GM21529 (cell line): ENCODE measurements at regions not wholly inside any gene's neighbourhood (a gene's known extent, or its start where the extent isn't known, plus 50 kb on each side); places are given as distances from the start of the nearest gene placed in this dataset.
A peak's percentile ranks its signal among the peaks of the same experiment; 100 is the strongest.
"Not testable (repeated sequence)": the region's sequence is repeated elsewhere in the genome, so short reads cannot be mapped to it uniquely, and the experiment has no call there.

Source experiments
- ATAC-seq: cut with Tn5 transposase; IDR thresholded peaks from one replicate; pipeline ENCODE4 v1.9.1; 2021; ENCODE audit not compliant: unreplicated experiment

DNA sequence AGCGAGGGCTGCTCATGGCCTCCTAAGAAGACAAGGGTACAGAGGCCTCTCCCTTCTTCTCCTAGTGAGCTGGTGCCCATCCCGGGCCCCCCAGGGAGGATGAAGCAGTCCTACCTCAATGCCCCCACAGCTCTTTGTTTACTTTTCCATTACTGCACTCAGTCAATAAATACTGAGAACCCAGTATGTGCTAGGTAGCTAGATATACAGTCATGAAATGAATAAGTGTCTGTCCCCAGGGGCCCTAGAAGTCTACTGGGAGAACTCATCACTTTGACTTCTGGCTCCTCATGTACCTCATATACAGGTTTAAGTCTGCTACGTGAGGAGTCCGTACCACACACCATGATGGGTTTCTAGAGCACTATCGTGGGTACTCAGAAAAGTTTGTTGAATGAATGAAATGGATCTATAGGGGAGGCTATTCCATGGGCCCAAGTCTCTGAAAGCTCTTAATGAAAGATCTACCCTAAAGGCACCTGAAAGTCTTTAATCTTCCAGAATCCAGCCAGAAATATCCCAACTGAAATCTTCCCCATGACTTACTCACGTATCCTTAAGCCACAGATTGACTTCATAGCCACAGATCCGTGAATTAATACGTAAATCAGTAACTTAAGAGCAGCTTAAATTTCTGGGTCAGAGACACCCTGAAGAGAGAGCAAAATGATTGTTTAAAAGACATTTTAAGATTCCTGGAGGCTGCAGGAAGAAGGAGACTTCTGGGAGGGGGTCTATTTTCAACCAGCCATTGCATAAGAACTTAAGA lies 51.6 kb upstream of the POMP start:
- ATAC-seq: no peak

DNA sequence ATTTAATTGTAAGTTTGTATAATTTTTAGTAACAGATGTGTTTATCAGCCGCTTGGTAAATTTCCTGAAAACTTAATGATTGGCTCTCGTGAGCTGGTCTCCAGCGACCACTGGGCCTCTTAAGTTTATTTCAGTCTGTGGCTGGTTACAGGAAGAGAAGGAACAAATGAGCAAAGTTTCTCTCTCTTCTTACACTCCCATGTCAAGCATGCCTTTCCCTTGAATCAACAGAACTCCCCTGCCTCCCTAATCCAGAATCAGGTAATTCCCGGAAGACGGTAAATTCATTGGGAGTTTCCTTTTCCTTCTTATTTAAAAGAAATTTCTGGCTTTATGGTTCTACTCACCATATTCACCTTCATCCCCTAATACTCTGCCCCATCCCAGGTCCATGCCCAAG lies 52.5 kb upstream of the POMP start:
- no peak for ATAC-seq

DNA sequence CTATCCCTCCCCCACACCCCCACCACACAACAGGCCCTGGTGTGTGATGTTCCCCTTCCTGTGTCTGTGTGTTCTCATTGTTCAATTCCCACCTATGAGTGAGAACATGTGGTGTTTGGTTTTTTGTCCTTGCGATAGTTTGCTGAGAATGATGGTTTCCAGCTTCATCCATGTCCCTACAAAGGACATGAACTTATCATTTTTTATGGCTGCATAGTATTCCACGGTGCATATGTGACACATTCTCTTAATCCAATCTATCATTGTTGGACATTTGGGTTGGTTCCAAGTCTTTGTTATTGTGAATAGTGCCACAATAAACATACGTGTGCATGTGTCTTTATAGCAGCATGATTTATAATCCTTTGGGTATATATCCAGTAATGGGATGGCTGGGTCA lies 53.8 kb upstream of the POMP start:
- not testable (repeated sequence) for ATAC-seq

DNA sequence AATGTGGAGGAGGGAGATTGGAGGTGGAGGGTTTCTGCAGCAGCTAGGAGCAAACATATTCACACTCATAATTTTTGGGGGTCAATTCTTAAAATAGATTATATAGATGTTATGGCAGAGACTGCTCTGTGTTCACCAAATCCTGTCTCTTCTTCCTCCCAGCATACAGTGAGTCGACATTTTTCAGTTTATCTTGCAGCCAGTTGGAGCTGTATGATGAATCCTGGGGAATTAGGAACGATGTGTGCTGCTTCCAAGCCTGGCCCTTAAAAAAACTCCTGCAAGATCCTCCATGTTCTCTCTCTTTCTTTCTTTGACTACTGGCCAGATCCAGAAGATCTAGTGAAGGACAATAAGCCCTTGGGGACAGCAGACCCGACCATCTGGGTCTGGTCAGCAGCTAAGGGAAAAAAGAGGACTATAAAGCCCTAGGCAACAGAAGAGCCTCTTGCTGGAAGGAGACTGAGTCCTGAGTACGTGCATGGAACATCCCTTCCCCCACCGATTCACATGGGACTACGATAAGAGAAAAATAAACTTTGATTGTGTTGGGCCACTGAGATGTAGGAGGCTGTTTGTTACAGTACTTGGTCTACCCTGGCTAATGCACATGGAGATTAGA lies 55.8 kb upstream of the POMP start:
- no peak for ATAC-seq

DNA sequence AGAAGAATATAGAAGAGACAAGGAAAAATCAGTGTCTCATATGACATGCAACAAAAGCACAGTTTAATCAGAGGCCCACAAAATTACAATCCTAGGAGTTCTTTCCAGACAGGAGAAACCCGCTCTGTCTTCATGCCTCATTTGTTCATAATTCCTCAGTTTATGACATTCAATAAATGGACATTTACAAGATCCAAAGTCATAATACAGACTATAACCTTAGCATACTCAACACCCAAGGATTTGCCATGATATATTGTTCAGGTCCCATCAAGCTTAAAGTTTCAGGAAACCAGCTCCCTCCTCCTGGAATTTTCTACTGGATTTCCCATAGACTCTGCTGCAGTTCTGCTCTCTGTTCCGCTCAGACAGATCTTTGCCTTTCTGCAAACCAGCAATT lies 56.4 kb upstream of the POMP start:
- no peak for ATAC-seq

DNA sequence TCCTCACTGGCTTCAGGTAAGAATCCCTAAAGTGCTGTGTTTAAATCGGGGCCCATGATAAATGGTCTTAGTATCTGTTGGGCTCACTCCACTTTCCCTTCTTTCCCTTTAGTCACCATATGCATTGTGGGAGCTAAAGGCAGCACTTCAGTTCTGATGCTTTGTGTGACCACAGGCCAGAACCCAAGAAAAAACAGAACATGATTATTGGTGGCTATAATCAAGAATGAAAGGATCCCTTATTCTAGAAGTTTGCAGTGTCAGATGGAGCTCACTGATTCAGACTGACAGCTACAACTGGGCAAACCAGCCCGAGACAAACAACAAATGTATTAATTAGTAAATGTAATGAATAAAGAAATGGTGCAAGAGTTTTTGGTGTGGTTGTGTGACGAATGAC lies 57.3 kb upstream of the POMP start:
- no peak for ATAC-seq

DNA sequence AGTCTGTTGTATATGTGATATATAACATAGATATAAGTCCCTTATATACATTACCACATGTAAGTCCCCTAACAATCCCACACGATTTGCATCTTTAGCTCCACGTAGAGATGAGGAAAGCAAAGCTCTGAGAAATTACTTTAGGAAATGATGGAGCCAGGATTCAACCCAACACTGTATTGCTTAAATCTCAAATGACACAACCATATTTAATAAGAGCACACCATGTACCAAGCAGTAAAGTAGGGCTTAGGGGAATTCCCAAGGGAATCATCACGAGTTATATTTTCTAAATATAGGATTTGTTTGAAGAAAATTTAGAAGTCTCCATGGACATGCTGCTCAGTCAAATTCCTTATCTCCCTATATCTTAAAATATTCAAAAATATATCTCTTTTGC lies 61.3 kb upstream of the POMP start:
- ATAC-seq: no peak

DNA sequence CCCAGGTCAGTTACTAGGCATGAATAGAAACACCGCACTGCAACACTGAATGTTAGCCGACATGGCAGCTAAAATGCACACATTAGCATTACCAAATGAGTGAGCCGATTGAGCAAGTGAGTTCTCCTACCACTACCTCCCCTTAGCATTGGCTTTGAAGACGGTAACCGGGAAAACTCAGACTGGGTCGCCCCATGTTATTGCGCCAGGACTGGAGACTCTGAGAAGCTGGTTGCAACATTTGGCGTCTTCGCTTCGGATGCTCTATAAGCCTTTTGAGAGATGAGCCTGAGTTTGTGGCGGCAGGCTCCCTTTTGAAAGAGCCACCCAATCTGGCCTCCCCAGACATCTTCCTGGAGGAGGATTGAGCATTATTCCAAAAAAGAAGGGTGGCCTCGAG lies 68.5 kb upstream of the POMP start:
- no peak for ATAC-seq

DNA sequence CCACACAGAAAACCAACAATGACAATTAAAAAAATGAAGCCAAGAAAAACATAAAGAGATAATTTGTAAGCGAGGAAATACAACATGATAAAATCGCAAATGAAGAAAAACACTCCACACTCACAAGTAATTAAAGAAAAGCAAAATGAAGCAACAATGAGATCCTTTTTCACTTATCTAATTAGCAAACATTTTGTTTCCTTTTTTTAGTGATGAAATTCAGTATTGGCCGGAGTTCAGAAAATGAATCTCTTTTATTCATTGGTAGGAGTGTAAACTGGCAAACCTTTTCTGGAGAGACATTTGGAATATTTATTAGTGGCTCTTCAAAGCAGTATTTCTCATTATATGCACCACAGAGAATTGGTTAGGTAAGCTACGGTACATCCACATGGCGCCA lies 70.6 kb upstream of the POMP start:
- no peak for ATAC-seq

DNA sequence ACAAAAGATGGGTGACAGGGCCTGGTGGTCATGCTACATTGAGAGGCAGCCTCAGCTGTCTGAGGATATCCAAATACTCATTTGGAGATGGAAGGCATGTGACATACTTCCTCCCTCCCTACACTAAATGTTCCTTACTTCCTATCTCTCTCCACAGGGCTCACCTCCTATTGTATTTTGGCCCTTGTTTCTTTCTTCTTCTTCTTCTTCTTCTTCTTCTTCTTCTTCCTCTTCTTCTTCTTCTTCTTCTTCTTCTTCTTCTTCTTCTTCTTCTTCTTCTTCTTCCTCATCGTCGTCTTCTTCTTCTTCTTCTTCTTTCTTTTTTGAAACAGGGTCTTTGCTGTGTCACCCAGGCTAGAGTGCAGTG lies 71.8 kb upstream of the POMP start:
- no peak for ATAC-seq

DNA sequence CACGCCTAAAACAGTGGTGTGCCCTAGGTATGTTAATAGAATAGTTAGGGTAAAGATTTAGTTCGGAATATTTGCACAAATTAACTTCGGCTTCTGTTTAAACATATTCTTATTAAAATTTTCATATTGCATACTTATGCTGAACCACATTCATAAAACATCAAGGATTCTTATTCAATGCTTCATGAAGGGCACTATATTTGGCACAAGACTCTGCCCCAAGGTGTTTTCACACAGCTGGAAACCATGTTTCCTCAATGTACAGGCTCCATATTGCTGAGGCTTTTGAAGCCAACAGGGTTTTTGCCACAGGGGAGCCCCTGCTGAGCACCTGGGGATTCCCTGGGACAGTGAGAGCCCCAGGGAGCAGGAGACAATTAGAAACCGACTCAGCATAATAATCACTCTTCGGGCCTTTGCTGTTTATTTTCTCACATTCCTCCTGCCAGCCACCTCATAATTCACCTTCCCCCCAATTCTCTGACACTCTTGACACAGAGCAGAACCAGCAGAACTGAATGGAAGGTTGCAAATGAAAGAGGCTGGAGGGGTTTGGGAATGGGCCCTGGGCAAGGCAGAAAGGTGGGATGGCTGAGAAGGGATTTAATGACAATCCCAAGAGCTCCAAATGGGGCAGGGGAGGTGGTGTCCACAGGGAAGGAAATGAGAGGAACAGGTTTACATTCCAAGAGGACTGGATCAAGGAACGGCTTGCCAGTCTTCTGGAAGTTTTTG lies 72.3 kb upstream of the POMP start:
- ATAC-seq: no peak

DNA sequence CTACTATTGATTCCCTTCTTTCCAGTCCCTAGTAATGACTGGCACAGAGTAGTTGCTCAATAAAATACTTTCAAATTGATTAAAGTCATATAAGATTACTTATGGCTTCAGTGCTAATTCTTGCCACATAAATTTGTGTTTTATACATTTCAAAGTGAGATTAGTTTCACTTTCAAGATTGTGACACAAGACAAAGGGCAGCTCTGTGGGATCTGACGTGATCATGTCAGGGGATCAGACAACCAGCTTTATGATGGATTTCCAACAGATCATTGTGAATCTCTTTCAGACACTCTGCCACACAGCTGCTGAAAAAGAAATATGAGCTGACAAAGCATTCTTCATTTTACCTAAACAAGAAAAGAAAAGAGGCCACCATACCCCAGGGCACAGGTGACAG lies 73.4 kb upstream of the POMP start:
- no peak for ATAC-seq

DNA sequence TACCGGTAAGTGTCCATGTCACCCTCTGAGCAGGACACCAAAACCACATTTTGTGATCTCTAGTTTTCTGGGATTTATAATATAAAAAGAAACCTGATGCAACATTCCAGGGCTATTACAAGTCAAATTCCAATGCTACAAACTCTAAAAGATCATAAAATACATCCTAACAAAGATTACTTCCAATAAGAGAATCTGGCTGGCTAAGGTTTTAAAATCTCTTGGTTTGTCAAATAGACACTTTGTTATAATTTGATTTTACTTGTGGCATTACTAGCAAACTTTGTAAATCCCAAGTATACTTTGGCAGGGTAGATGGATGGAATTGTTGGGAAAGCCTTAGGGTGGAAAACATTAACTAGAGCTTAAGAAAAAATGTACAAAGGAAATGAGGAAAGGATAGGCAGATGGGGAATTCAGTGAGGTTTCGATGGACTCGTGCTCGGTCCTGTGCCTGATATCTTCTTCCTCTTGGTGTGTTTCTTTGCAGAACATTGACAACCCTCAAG lies 74.0 kb upstream of the POMP start:
- no peak for ATAC-seq

DNA sequence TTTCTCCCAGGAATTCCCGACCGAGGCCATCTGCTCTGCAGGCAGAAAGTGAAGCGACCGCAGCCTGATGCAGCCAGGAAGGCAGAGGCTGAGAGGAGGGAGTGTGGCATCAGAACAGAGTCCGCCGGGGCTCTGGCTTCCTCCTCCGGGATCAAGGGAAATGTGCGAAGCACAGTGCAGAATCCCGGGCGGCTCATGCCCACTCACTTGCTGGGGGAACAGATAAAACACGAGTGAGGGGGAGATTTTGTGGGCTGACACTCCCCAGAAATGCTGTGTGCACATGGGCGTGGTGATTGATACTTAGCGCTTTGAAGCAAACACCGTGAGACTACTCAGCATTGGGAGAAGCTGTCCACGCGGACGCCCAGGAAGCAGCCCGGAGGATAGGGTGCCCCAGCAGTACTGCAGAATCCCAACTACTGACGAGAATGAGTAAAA lies 75.3 kb upstream of the POMP start:
- ATAC-seq: no peak

DNA sequence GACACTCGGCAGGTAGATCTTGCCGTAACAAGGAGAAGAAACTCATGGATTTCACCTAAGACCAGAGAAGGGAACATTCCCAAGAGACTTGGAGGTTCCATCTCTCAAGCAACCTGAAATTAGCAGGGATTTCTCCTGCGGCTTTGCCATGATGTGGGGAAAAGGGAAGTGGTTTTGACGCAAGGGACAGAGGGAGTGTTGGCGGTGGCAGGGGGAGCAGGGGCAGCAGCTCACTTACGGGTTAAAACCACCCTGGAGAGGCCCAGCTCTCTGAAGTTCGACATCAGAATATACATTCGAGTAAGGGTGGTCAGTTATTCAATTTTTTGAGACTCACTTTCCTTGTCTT lies 76.1 kb upstream of the POMP start:
- no peak for ATAC-seq

DNA sequence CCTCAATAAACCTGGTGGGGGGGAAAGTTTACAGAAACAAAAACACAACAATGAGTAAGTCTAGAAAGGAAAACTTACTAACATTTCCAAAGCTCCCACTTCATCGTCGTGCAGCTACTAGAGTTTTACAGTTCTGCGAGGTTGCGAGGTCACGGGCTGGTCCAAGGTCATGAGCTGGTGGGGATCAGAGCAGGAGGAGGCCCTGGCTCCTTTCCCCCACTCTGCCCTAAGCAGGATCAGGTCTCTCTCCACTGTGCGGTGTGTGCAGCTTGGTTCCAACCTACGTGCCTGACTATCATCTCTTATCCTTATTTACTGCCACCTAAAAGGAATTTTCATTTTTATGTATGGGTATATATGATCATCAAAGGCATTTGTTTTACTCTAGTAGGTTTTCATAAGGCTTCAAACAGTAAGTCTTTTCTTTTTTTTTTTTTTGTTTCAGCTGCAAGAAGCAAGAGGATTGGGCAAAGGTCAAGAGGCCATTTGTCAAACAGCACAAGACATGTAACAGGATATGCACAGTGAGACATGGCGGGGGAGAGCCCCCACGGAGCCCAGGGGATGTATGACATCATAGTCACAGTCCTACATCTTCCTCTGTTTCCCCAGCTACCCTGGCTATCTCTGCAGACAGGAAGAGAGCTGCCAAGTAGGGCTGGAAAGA lies 76.6 kb upstream of the POMP start:
- ATAC-seq: peak; percentile 59

DNA sequence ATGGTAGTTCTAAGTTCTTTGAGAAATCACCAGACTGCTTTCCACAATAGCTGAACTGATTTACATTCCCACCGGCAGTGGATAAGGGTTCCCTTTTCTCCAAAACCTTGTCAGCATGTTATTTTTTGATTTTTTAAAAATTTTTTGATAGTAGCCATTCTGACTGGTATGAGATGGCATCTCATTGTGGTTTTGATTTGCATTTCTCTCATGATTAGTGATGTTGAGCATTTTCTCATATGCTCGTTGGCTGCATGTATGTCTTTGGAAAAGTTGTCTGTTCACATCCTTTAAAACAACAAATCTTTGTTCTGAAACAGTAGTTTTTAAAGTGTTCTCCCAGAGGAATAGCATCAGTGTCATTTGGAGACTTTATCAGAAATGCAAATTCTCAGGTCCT lies 77.5 kb upstream of the POMP start:
- ATAC-seq: no peak

DNA sequence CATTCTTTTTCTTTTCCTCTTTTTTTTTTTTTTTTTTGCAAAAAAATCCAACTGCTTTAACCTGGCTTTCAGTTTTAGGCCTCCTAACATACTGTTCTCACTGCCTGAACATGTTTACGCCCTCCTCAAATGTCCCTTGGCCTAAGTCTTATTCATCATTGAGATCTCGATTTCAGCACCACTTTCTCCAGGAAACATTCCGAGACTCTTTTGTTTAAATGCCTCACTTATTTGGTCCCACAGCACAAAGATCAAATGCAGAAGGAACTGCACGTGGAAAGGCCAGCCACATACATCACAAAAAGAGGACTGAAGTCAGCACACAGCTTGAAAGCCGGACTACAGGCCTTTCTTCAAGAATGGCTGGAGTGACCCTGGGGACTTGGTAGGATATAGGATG lies 79.2 kb upstream of the POMP start:
- no peak for ATAC-seq

DNA sequence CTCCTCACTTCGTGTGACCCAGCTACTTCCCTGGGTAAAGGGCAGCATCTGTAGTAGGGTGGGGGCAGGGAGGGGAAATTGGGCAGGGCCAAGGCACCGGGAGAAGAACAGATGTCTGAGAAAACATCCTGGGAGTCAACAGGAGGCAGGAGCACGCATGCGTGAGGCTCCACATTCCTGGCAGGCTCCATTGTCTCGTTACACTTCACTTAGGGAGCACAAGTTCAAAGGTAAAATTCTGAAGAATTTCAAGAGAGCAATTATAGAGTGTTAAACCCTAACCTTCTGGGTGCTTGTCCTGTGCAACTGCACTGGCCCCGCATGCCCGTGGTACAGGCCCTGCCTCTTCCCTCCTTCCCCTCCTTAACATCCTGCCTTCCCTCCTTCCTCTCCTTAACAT lies 79.6 kb upstream of the POMP start:
- no peak for ATAC-seq

DNA sequence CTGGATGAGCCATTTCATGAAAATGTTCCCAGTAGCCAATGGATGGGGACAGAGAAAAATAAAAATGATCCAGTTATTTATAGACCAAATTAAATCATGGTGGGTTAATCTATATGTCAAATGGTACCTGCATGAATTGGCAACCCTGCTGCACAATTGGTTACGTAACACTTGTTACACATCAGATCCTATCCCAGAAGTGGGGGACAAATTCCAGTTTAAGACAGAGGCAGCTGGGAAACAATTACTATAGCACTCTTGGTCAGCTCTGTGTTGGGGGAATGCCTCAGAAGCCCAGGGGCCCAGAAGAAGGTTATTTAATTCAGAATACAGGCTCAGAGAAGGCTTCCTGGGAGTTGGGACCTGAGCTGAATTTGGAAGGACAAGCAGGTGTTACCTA lies 81.1 kb upstream of the FLT1 start:
- no peak for ATAC-seq

DNA sequence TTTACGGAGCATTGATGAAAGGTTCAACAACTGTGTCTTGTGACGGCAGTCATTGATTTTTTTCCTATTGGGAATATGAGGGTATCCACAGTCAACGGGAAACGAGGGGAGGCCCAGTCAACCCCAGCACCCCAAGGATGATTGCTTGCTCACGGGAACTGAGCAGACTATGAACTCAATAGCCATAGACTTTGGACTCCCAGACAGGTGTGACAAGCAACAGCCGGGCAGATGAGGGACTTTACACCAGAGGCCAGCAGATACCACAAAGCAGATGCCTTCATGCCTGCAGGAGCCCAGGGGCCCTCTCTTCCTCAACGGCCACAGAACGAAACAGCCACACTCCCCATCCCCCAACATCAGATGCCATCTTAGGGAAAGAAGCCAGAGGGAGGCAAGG lies 80.3 kb upstream of the FLT1 start:
- ATAC-seq: no peak
